HEK293 (cell line): ENCODE measurements at regions not wholly inside any gene's neighbourhood (a gene's known extent, or its start where the extent isn't known, plus 50 kb on each side); places are given as distances from the start of the nearest gene placed in this dataset.

Source experiments
- CTCF ChIA-PET: fragments of 350-600 bp; formaldehyde crosslinking; extraction: SDS; loops from one replicate; lab custom pipeline; 2021; ENCODE audit warnings: antibody characterized with exemption; lab: Yijun Ruan, JAX
- POLR2A ChIA-PET: fragments of 300-600 bp; formaldehyde crosslinking; extraction: SDS; loops from one replicate; lab custom pipeline; 2020; ENCODE audit warnings: antibody characterized with exemption, inconsistent platforms; lab: Yijun Ruan, JAX
- H3K27ac ChIP-seq: fragments of 200-500 bp; sonication (Bioruptor generic); 2 replicates; pipeline ENCODE4 v1.5.1; 2014; ENCODE audit warnings: low read depth, low read length, control low read depth, inconsistent platforms; ENCODE audit errors: extremely low read depth
- H3K36me3 ChIP-seq, 2 experiments: fragments of 200-500 bp in 1 of 2; sonication (Bioruptor generic) in 1 of 2; 1 replicate in 1 of 2; 2 replicates in 1 of 2; pipeline ENCODE4 v1.5.1; 2014 to 2017; ENCODE audit warnings: inconsistent platforms in 2 of 2, low read length in 2 of 2; ENCODE audit not compliant: control insufficient read depth in 2 of 2, insufficient read depth in 1 of 2
- H3K4me1 ChIP-seq: fragments of 200-500 bp; sonication (Bioruptor generic); 2 replicates; pipeline ENCODE4 v1.5.1; 2014; ENCODE audit warnings: mild to moderate bottlenecking, low read length, inconsistent platforms; ENCODE audit not compliant: control insufficient read depth, insufficient read depth
- H3K4me3 ChIP-seq: 2 replicates; pipeline ENCODE4 v1.5.1; 2011; ENCODE audit warnings: low read depth, mild to moderate bottlenecking, control low read depth, low read length, moderate library complexity
- H3K9me3 ChIP-seq: fragments of 200-500 bp; sonication (Bioruptor generic); 2 replicates; pipeline ENCODE4 v1.5.1; 2014; ENCODE audit warnings: low read depth, low read length, inconsistent platforms; ENCODE audit not compliant: control insufficient read depth, insufficient read depth
- HOXC10 ChIP-seq: sonication (generic); formaldehyde crosslinking; IDR thresholded peaks from 2 replicates; pipeline ENCODE4 v1.8.1; 2023; ENCODE audit warnings: mild to moderate bottlenecking, missing genetic modification reagents
- HOXD13 ChIP-seq: sonication (generic); formaldehyde crosslinking; IDR thresholded peaks from 2 replicates; pipeline ENCODE4 v1.8.0; 2022; ENCODE audit warnings: missing genetic modification reagents, borderline replicate concordance
- KLF8 ChIP-seq: fragments of 450-650 bp; formaldehyde crosslinking; IDR thresholded peaks from 2 replicates; pipeline ENCODE4 v1.5.1; 2016; ENCODE audit warnings: missing biosample characterization, missing genetic modification characterization
- KLF9 ChIP-seq: fragments of 450-650 bp; formaldehyde crosslinking; IDR thresholded peaks from 2 replicates; pipeline ENCODE4 v1.5.1; 2016; ENCODE audit warnings: missing biosample characterization, missing genetic modification characterization, low read depth
- OVOL3 ChIP-seq: fragments of 450-650 bp; formaldehyde crosslinking; IDR thresholded peaks from 2 replicates; pipeline ENCODE4 v1.5.1; 2016; ENCODE audit warnings: missing biosample characterization, missing genetic modification characterization
- SP7 ChIP-seq: fragments of 450-650 bp; formaldehyde crosslinking; IDR thresholded peaks from 2 replicates; pipeline ENCODE4 v1.5.1; 2016; ENCODE audit warnings: missing biosample characterization, missing genetic modification characterization
- ZBTB17 ChIP-seq: fragments of 450-650 bp; formaldehyde crosslinking; IDR thresholded peaks from 2 replicates; pipeline ENCODE4 v1.5.1; 2016; ENCODE audit warnings: missing biosample characterization, missing genetic modification characterization
- ZBTB21 ChIP-seq: fragments of 450-650 bp; formaldehyde crosslinking; IDR thresholded peaks from 2 replicates; pipeline ENCODE4 v1.5.1; 2017; ENCODE audit warnings: missing biosample characterization, missing genetic modification characterization
- ZBTB48 ChIP-seq: fragments of 450-650 bp; formaldehyde crosslinking; IDR thresholded peaks from 2 replicates; pipeline ENCODE4 v1.5.1; 2016; ENCODE audit warnings: missing biosample characterization, missing genetic modification characterization
- ZNF114 ChIP-seq: fragments of 450-650 bp; formaldehyde crosslinking; IDR thresholded peaks from 2 replicates; pipeline ENCODE4 v1.5.0; 2017; ENCODE audit warnings: missing biosample characterization, missing genetic modification characterization
- ZNF132 ChIP-seq: fragments of 450-650 bp; formaldehyde crosslinking; IDR thresholded peaks from 2 replicates; pipeline ENCODE4 v1.5.1; 2017; ENCODE audit warnings: missing biosample characterization, missing genetic modification characterization, borderline replicate concordance
- ZNF155 ChIP-seq: fragments of 450-650 bp; formaldehyde crosslinking; IDR thresholded peaks from 2 replicates; pipeline ENCODE4 v1.5.1; 2016; ENCODE audit warnings: missing biosample characterization, missing genetic modification characterization
- ZNF391 ChIP-seq: fragments of 450-650 bp; formaldehyde crosslinking; IDR thresholded peaks from 2 replicates; pipeline ENCODE4 v1.5.1; 2016; ENCODE audit warnings: low read depth, missing biosample characterization, missing genetic modification characterization, borderline replicate concordance
- ZNF433 ChIP-seq: fragments of 450-650 bp; formaldehyde crosslinking; IDR thresholded peaks from 2 replicates; pipeline ENCODE4 v1.5.1; 2016; ENCODE audit warnings: missing biosample characterization, missing genetic modification characterization, low read depth
- ZNF473 ChIP-seq: fragments of 450-650 bp; formaldehyde crosslinking; IDR thresholded peaks from 2 replicates; pipeline ENCODE4 v1.5.1; 2017; ENCODE audit warnings: missing biosample characterization, missing genetic modification characterization
- ZNF48 ChIP-seq: fragments of 450-650 bp; formaldehyde crosslinking; IDR thresholded peaks from 2 replicates; pipeline ENCODE4 v1.5.1; 2016; ENCODE audit warnings: missing biosample characterization, missing genetic modification characterization
- ZNF510 ChIP-seq: fragments of 450-650 bp; formaldehyde crosslinking; IDR thresholded peaks from 2 replicates; pipeline ENCODE4 v1.5.1; 2018; ENCODE audit warnings: mild to moderate bottlenecking, missing genetic modification characterization, missing biosample characterization; ENCODE audit not compliant: insufficient replicate concordance
- ZNF670 ChIP-seq: fragments of 450-650 bp; formaldehyde crosslinking; IDR thresholded peaks from 2 replicates; pipeline ENCODE4 v1.5.1; 2016; ENCODE audit warnings: missing biosample characterization, missing genetic modification characterization, low read depth
- ZSCAN23 ChIP-seq: fragments of 450-650 bp; formaldehyde crosslinking; IDR thresholded peaks from 2 replicates; pipeline ENCODE4 v1.5.1; 2016; ENCODE audit warnings: missing biosample characterization, missing genetic modification characterization
- TF ChIP-seq, protein P1 (sequence below): fragments of 450-650 bp; formaldehyde crosslinking; IDR thresholded peaks from 2 replicates; pipeline ENCODE4 v1.5.1; 2017; ENCODE audit warnings: missing biosample characterization, missing genetic modification characterization
- TF ChIP-seq, protein P2 (sequence below): fragments of 450-650 bp; formaldehyde crosslinking; IDR thresholded peaks from 2 replicates; pipeline ENCODE4 v1.5.1; 2016; ENCODE audit warnings: missing biosample characterization, missing genetic modification characterization
- TF ChIP-seq, protein P3 (sequence below): fragments of 450-650 bp; formaldehyde crosslinking; IDR thresholded peaks from 2 replicates; pipeline ENCODE4 v1.5.1; 2016; ENCODE audit warnings: missing biosample characterization, missing genetic modification characterization

DNA sequence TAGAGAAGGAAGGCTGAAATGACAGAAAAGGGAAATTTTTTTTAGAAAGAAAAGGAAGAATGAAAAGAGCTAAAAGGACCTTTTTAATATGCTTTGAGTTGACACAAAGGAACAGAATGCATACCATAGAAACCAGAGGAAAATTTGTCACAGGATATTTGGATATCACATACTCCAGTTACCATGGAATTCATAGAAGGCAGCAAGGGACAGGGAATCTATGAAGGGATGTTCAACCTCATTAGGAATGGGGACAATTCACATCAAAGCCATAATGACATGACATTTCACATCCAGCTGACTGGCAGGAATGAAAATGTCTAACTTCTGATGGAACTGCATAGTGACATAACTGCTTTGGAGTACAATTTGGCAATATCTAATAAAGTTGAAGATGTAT lies 469.4 kb downstream of the CCER1 start:
- CTCF ChIA-PET = no interaction called here
- Histone ChIP-seq H3K4me3 (no peak overlapping the region), H3K4me1 (no peaks in the 10 kb centered on the region), H3K9me3 (no peaks in the 10 kb centered on the region), H3K36me3 (no peaks in the 10 kb centered on the region), H3K27ac (no peak overlapping the region)
- TF ChIP-seq, protein P1, sequence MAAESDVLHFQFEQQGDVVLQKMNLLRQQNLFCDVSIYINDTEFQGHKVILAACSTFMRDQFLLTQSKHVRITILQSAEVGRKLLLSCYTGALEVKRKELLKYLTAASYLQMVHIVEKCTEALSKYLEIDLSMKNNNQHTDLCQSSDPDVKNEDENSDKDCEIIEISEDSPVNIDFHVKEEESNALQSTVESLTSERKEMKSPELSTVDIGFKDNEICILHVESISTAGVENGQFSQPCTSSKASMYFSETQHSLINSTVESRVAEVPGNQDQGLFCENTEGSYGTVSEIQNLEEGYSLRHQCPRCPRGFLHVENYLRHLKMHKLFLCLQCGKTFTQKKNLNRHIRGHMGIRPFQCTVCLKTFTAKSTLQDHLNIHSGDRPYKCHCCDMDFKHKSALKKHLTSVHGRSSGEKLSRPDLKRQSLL (tag by site-specific recombination) = no peak
- no peak for TF ChIP-seq ZNF670
- TF ChIP-seq ZBTB48 = no peak
- TF ChIP-seq ZNF155 (tag by site-specific recombination) = no peak
- TF ChIP-seq SP7 = no peak
- TF ChIP-seq HOXC10 (CRISPR knock-in tag) = no peak
- TF ChIP-seq ZNF510 (tag by site-specific recombination) = no peak
- no peak for TF ChIP-seq ZNF433 (tag by site-specific recombination)
- no peak for TF ChIP-seq KLF9 (tag by site-specific recombination)
- POLR2A ChIA-PET = no interaction called here

DNA sequence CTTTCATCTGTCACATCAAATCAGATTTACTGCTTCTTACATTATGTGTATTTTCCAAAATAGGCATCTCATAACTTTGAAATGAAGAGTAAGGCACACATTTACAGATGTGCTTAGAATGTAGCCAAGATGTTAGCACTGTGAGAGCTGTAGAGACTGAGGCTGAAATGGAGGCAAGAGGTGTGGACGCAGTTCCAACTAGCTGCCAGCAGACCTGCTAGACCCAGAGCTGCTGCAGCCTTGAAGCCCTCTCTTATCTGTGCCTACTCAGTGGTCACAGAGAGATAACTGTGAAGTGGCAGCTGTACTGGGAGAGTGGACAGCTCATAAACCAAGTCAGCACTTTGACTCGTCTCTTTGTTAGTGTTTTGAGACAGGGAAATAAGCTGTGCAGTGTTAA lies 470.9 kb downstream of the CCER1 start:
- POLR2A ChIA-PET = no interaction called here
- Histone ChIP-seq H3K27ac (no peak overlapping the region), H3K9me3 (no peaks in the 10 kb centered on the region), H3K36me3 (no peaks in the 10 kb centered on the region), H3K4me1 (no peaks in the 10 kb centered on the region), H3K4me3 (no peak overlapping the region)
- TF ChIP-seq ZNF48 (tag by site-specific recombination) = no peak
- TF ChIP-seq ZNF473 (tag by site-specific recombination) = no peak
- TF ChIP-seq ZSCAN23 (tag by site-specific recombination) = no peak
- TF ChIP-seq ZNF391 (tag by site-specific recombination) = no peak
- no peak for TF ChIP-seq ZBTB17 (tag by site-specific recombination)
- TF ChIP-seq, protein P2, sequence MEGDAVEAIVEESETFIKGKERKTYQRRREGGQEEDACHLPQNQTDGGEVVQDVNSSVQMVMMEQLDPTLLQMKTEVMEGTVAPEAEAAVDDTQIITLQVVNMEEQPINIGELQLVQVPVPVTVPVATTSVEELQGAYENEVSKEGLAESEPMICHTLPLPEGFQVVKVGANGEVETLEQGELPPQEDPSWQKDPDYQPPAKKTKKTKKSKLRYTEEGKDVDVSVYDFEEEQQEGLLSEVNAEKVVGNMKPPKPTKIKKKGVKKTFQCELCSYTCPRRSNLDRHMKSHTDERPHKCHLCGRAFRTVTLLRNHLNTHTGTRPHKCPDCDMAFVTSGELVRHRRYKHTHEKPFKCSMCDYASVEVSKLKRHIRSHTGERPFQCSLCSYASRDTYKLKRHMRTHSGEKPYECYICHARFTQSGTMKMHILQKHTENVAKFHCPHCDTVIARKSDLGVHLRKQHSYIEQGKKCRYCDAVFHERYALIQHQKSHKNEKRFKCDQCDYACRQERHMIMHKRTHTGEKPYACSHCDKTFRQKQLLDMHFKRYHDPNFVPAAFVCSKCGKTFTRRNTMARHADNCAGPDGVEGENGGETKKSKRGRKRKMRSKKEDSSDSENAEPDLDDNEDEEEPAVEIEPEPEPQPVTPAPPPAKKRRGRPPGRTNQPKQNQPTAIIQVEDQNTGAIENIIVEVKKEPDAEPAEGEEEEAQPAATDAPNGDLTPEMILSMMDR (tag by site-specific recombination) = no peak
- no peak for TF ChIP-seq ZNF114 (tag by site-specific recombination)
- no peak for TF ChIP-seq ZBTB21 (tag by site-specific recombination)
- no peak for TF ChIP-seq HOXD13 (CRISPR knock-in tag)
- TF ChIP-seq KLF8 (tag by site-specific recombination) = no peak
- TF ChIP-seq, protein P3, sequence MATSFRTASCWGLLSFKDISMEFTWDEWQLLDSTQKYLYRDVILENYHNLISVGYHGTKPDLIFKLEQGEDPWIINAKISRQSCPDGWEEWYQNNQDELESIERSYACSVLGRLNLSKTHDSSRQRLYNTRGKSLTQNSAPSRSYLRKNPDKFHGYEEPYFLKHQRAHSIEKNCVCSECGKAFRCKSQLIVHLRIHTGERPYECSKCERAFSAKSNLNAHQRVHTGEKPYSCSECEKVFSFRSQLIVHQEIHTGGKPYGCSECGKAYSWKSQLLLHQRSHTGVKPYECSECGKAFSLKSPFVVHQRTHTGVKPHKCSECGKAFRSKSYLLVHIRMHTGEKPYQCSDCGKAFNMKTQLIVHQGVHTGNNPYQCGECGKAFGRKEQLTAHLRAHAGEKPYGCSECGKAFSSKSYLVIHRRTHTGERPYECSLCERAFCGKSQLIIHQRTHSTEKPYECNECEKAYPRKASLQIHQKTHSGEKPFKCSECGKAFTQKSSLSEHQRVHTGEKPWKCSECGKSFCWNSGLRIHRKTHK (tag by site-specific recombination) = no peak
- TF ChIP-seq OVOL3 (tag by site-specific recombination) = no peak
- no peak for TF ChIP-seq HOXC10 (CRISPR knock-in tag)
- TF ChIP-seq ZNF132 = no peak
- CTCF ChIA-PET = interaction anchor here (0.7 kb wide), 1 partner anchor 58 kb away, joined by 3 read pairs; no protein-coding TSS in a partner anchor
